Iris pigment epithelial cell (primary cell): ENCODE measurements at regions not wholly inside any gene's neighbourhood (a gene's known extent, or its start where the extent isn't known, plus 50 kb on each side); places are given as distances from the start of the nearest gene placed in this dataset.
"Not testable (repeated sequence)": the region's sequence is repeated elsewhere in the genome, so short reads cannot be mapped to it uniquely, and the experiment has no call there.

Experiments used
- DNase-seq: peaks from one replicate; pipeline ENCODE4 v3.0.0-alpha.2; 2011; ENCODE audit warnings: low read depth

GRCh38 chr3:162398554-162398953 is 901.9 kb downstream of the OTOL1 start:
- no peak for DNase-seq

GRCh38 chr3:162400697-162401096 is 904.1 kb downstream of the OTOL1 start:
- peak; percentile 1 for DNase-seq

GRCh38 chr3:162411556-162411955 is 914.9 kb downstream of the OTOL1 start:
- not testable (repeated sequence) for DNase-seq

- DNase-seq = no peak
Observed at GRCh38 chr3:162421721-162422120, 925.1 kb downstream of the OTOL1 start.

DNA sequence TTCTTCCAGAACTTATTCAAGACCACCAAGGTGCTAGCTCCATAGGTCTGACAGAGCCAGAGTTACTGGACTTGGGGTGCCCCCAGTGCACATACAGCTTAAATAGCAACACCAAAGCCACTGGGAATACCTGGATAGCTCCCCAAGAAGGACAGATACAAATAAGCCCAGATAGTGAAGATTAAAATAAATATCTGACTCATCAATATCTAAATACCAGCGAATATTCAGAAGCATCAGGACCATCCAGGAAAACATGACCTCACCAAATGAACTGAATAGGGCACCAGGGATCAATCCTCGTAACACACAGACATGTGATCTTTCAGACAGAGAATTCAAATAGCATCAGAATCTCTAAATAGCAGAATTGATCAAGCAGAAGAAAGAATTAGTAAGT is 931.6 kb downstream of the OTOL1 start:
- DNase-seq = no peak

DNA sequence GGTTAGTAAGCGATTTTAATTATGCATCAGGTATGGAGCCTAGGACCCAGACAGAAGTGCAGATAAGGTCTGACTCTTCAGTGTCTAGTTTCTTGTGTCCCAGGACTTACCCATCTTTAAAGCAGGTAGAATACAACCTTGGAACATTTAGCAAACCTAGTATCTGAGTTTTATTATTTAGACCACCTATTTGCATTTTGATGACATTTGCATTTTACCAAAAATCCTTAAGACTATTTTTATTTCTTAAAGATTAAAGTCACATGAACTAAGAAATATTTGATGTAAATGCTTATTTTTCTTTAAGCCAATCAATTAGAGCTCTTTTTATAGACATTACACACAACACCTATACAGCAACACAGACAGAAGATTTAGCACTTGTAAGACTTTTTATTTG is 939.1 kb downstream of the OTOL1 start:
- DNase-seq = no peak

- DNase-seq = no peak
Observed at GRCh38 chr3:162436826-162437225, 940.2 kb downstream of the OTOL1 start.

- DNase-seq = peak; percentile 76
Observed at GRCh38 chr3:162437480-162437879, 940.9 kb downstream of the OTOL1 start.

- DNase-seq = peak; percentile 12
Observed at GRCh38 chr3:162441716-162442115, 945.1 kb downstream of the OTOL1 start.

DNA sequence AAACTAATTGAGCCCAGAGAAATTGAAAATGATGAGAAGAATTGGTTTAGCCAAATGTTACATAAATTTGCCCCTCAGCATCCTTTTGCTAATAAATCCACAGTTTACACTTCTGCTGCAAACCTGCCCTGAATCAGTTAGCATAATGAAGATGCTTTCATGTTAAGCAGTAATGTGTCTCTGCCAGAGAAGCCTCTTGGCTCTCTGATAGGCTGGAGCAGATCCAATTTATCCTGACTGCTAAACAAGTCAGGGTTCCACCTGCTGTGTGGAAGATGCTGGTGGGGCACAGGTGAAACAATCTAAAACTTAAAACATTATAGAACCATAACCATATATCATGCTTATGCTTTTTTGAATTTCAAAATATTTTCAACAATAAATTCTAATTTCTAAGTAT is 946.8 kb downstream of the OTOL1 start:
- DNase-seq = no peak

DNA sequence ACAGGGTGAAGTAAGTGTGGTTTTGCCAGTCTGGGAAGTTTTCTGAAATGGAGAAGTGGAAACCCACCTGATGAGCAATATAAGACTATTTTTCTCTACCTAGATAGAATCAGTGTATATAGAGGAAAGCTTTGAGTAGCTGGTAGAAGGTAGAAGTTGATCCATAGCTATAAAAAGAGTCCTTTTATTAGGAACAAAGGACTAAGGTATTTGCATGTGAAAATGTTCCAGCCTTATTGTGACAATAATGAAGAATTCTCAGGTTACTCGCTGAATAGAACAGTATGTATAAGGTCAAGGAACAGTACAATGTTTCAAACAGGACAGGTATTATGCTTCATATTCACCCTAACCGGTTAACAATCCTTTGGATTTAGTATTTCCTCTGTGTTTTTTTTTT is 972.2 kb downstream of the OTOL1 start:
- DNase-seq = no peak

- DNase-seq = peak; percentile 40
Observed at GRCh38 chr3:162487138-162487537, 990.5 kb downstream of the OTOL1 start.

GRCh38 chr3:162489853-162490252 is 993.2 kb downstream of the OTOL1 start:
- no peak for DNase-seq

GRCh38 chr3:162491952-162492351 is 995.3 kb downstream of the OTOL1 start:
- DNase-seq = peak; percentile 74

GRCh38 chr3:162492446-162493081 is 996.0 kb downstream of the OTOL1 start:
- peak; percentile 92 for DNase-seq

DNA sequence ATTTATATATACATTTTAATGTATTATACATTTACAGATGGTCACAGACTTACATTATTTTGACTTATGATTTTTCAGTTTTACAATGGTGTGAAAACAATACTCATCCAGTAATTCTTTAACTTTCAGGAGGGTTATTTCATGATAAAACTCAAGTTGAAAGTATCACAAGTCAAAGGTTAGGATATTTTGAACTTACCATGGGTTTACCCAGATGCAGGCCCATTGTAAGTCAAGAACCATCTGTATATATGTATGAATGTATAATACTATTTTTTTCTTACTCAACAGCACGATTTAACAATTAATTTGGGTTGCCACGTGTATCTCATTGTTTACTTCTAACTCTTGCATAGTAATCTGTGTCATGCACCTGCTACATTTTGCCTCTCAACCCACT is 1002.0 kb downstream of the OTOL1 start:
- DNase-seq = no peak

GRCh38 chr3:162507397-162507796 is 1010.8 kb downstream of the OTOL1 start:
- peak; percentile 16 for DNase-seq

DNA sequence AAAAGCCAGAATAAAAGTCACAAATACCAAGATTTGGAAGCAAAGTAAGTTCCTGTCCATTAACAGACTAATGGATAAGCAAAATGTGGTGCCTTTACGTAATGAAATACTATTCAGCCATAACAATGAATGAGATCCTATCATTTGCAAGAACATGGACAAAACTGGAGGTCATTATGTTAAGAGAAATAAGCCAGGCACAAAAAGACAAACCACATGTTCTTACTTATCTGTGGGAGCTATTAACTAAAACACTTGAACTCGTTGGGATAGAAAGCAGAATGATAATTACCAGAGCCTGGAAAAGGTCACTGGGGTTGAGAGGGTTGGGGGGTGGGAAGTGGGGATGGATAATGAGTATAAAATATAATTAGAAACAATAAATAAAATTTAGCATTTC is 1015.9 kb downstream of the OTOL1 start:
- no peak for DNase-seq

- DNase-seq = no peak
Observed at GRCh38 chr3:162517110-162517509, 1020.5 kb downstream of the OTOL1 start.

- no peak for DNase-seq
Observed at GRCh38 chr3:162521669-162522068, 1025.1 kb downstream of the OTOL1 start.

- DNase-seq = peak; percentile 73
Observed at GRCh38 chr3:162525066-162525742, 1028.6 kb downstream of the OTOL1 start.

DNA sequence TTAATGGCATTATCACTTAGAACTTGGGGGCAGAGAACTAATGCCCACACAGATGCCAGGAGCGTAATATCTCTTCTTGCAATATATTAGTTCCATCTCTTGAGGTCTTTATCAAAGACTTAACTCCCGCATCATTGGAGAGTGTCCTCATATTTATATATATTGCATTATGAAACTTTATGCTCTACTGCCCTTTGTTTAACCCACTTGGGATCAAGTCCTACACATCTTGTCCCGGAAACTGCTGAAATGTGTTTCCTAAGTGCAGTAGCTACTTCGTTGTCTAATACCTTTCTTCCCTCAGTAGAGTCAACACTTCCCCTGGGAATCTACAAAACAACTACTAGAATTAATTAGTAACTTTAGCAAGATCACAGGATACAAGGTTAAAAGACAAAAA is 1029.2 kb downstream of the OTOL1 start:
- DNase-seq = peak; percentile 46

DNA sequence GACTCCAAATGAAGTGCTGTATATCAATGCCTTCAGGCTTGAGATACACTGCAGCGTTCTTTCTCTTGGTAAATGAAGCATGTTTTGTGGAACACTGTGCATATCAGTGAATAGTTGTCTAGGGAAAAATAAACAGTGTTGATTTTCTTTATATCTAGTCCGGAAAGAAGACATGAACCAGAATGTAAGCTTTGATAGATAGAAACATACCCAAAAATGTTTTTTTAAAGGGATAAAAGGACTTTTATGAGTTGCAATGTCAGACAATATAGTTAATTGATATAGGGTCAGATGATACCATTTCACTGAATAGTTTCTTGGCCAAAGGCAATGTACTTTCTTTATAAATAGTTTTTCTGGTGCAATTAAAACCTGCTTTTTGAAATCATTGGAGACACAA is 1037.8 kb downstream of the OTOL1 start:
- DNase-seq = no peak

DNA sequence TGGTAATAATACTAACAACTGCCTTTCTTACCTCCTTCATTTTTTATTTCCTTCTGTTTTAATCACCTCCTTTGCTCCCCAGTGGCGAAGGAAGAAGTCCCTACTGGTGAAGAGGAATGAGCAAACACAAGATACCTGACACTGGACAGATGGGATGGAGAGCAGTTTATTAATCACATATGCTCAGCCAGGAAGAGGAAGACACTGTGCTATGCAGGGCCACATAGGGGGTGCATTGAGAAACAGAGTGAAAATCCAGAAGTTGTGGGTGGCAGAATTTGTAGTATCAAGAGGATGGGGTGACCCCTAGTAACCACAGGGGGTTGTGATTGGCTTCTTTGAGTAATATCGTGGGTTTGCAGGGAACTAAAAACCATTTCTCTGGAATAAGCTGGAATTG is 1041.9 kb downstream of the OTOL1 start:
- no peak for DNase-seq
